Fibroblast of lung (primary cell): ENCODE measurements at regions not wholly inside any gene's neighbourhood (a gene's known extent, or its start where the extent isn't known, plus 50 kb on each side); places are given as distances from the start of the nearest gene placed in this dataset.

ENCODE experiments used
- DNase-seq, 2 donors: peaks; one replicate each; pipeline versions ENCODE4 v3.0.0 to v3.0.0-alpha.2; 2010; ENCODE audit warnings: low read depth in 2 of 2
- H2AFZ ChIP-seq: 2 replicates; pipeline ENCODE4 v1.5.1; 2012; ENCODE audit warnings: low read length, control low read depth, inconsistent platforms
- H3K27ac ChIP-seq: 2 replicates; pipeline ENCODE4 v1.5.1; 2011; ENCODE audit warnings: low read length, control low read depth; ENCODE audit not compliant: insufficient read depth
- H3K27me3 ChIP-seq: 2 replicates; pipeline ENCODE4 v1.5.1; 2011; ENCODE audit warnings: mild to moderate bottlenecking, low read length; ENCODE audit not compliant: control insufficient read depth, insufficient read depth
- H3K36me3 ChIP-seq: 2 replicates; pipeline ENCODE4 v1.5.1; 2011; ENCODE audit warnings: low read length; ENCODE audit not compliant: control insufficient read depth, insufficient read depth
- H3K4me1 ChIP-seq: 2 replicates; pipeline ENCODE4 v1.5.1; 2011; ENCODE audit warnings: low read length; ENCODE audit not compliant: control insufficient read depth, insufficient read depth; ENCODE audit errors: extremely low read depth
- H3K4me2 ChIP-seq: 2 replicates; pipeline ENCODE4 v1.5.1; 2011; ENCODE audit warnings: low read length, control low read depth; ENCODE audit not compliant: insufficient read depth; ENCODE audit errors: extremely low read depth
- H3K4me3 ChIP-seq, 4 experiments: fragments of 200-600 bp in 1 of 4; sonication (generic) in 1 of 4; replicated peaks in 1 of 4; 2 replicates each; pipeline ENCODE4 v1.5.1; 2011 to 2016; ENCODE audit warnings: low read length in 4 of 4, low read depth in 3 of 4, mild to moderate bottlenecking in 3 of 4, control low read depth in 2 of 4, inconsistent platforms in 1 of 4, mixed read lengths in 1 of 4; ENCODE audit not compliant: insufficient read depth in 1 of 4; ENCODE audit errors: control extremely low read depth in 1 of 4
- H3K79me2 ChIP-seq: 2 replicates; pipeline ENCODE4 v1.5.1; 2012; ENCODE audit warnings: mild to moderate bottlenecking, low read length, inconsistent platforms; ENCODE audit not compliant: control insufficient read depth, insufficient read depth
- H3K9ac ChIP-seq: 2 replicates; pipeline ENCODE4 v1.5.1; 2011; ENCODE audit warnings: mild to moderate bottlenecking, low read length, control low read depth; ENCODE audit not compliant: insufficient read depth
- H3K9me3 ChIP-seq: 2 replicates; pipeline ENCODE4 v1.5.1; 2012; ENCODE audit warnings: low read depth, low read length; ENCODE audit not compliant: control insufficient read depth, insufficient read depth
- H4K20me1 ChIP-seq: 2 replicates; pipeline ENCODE4 v1.5.1; 2011; ENCODE audit warnings: low read length; ENCODE audit not compliant: control insufficient read depth, insufficient read depth; ENCODE audit errors: extremely low read depth
- CTCF ChIP-seq, 2 donors: IDR thresholded peaks in 1 of 2; conservative IDR thresholded peaks in 1 of 2; 1 replicate in 1 of 2; 2 replicates in 1 of 2; pipeline ENCODE4 v1.5.1; 2011 to 2012; ENCODE audit warnings: low read length in 2 of 2, control low read depth in 1 of 2, inconsistent platforms in 1 of 2, low read depth in 1 of 2, mild to moderate bottlenecking in 1 of 2
- EZH2 ChIP-seq: IDR thresholded peaks from 2 replicates; pipeline ENCODE4 v1.5.1; 2012; ENCODE audit warnings: low read length, control low read depth, mild to moderate bottlenecking; ENCODE audit errors: missing control alignments

- no peak overlapping the region for H3K27ac ChIP-seq
- no peaks in the 10 kb centered on the region for H3K79me2 ChIP-seq
- no peak for TF ChIP-seq EZH2
- no peak for TF ChIP-seq CTCF (conservative IDR thresholded peaks at IDR 0.05 in 1 of 2, IDR thresholded peaks at IDR 0.05 in 1 of 2; ENCODE audit: low read depth in 1 of 2, low read length in 2 of 2)
- no peaks in the 10 kb centered on the region for H3K4me1 ChIP-seq
- no peaks in the 10 kb centered on the region for H4K20me1 ChIP-seq
- no peaks in the 10 kb centered on the region for H3K9me3 ChIP-seq
- H3K27me3 ChIP-seq, result no peaks in the 10 kb centered on the region
- DNase-seq, result no peak
- no peak overlapping the region for H3K4me2 ChIP-seq
- no peak overlapping the region for H3K4me3 ChIP-seq
- H3K9ac ChIP-seq, result no peak overlapping the region
- no peak overlapping the region for H2AFZ ChIP-seq
- no peaks in the 10 kb centered on the region for H3K36me3 ChIP-seq
Measured at GRCh38 chr1:199956005-199956404, 71.5 kb upstream of the NR5A2 start.

- Histone ChIP-seq H3K9me3 (no peaks in the 10 kb centered on the region), H3K4me2 (no peak overlapping the region), H3K79me2 (no peaks in the 10 kb centered on the region), H4K20me1 (no peaks in the 10 kb centered on the region), H3K27ac (no peak overlapping the region), H2AFZ (no peak overlapping the region), H3K36me3 (no peaks in the 10 kb centered on the region), H3K27me3 (no peaks in the 10 kb centered on the region), H3K4me1 (no peaks in the 10 kb centered on the region), H3K9ac (no peak overlapping the region), H3K4me3 (no peak overlapping the region)
- no peak for DNase-seq
- TF ChIP-seq CTCF (conservative IDR thresholded peaks at IDR 0.05 in 1 of 2, IDR thresholded peaks at IDR 0.05 in 1 of 2; ENCODE audit: low read depth in 1 of 2, low read length in 2 of 2), result no peak
- no peak for TF ChIP-seq EZH2
Measured at GRCh38 chr1:199959033-199959774, 68.3 kb upstream of the NR5A2 start.

GRCh38 chr1:199959775-199960110 lies 67.8 kb upstream of the NR5A2 start:
- H3K4me1 ChIP-seq, result no peaks in the 10 kb centered on the region
- no peak overlapping the region for H3K9ac ChIP-seq
- no peak overlapping the region for H3K4me2 ChIP-seq
- no peaks in the 10 kb centered on the region for H3K9me3 ChIP-seq
- H3K4me3 ChIP-seq, result no peak overlapping the region
- H3K27ac ChIP-seq, result no peak overlapping the region
- H3K79me2 ChIP-seq, result no peaks in the 10 kb centered on the region
- no peak for DNase-seq
- H3K36me3 ChIP-seq, result no peaks in the 10 kb centered on the region
- no peak for TF ChIP-seq CTCF (conservative IDR thresholded peaks at IDR 0.05 in 1 of 2, IDR thresholded peaks at IDR 0.05 in 1 of 2; ENCODE audit: low read depth in 1 of 2, low read length in 2 of 2)
- TF ChIP-seq EZH2, result no peak
- H3K27me3 ChIP-seq, result no peaks in the 10 kb centered on the region
- no peak overlapping the region for H2AFZ ChIP-seq
- H4K20me1 ChIP-seq, result no peaks in the 10 kb centered on the region
